ENCODE measurements at regions not wholly inside any gene's neighbourhood (a gene's known extent, or its start where the extent isn't known, plus 50 kb on each side); places are given as distances from the start of the nearest gene placed in this dataset.

GRCh38 chr2:11038641-11039040 lies 116.6 kb upstream of the SLC66A3 start:
- in situ Hi-C loops (cut with HindIII; ENCODE audit: low sequenced_read_pairs), result no loop called here

GRCh38 chr2:11040992-11041391 lies 114.3 kb upstream of the SLC66A3 start:
- in situ Hi-C loops (cut with HindIII; ENCODE audit: low sequenced_read_pairs), result no loop called here

- in situ Hi-C loops (cut with HindIII; ENCODE audit: low sequenced_read_pairs), result no loop called here
Observed at GRCh38 chr2:11042841-11043240, 112.4 kb upstream of the SLC66A3 start.

GRCh38 chr2:11043245-11043644 lies 112.0 kb upstream of the SLC66A3 start:
- in situ Hi-C loops (cut with HindIII; ENCODE audit: low sequenced_read_pairs), result no loop called here

GRCh38 chr2:11044201-11044600 lies 111.1 kb upstream of the SLC66A3 start:
- in situ Hi-C loops (cut with HindIII; ENCODE audit: low sequenced_read_pairs), result no loop called here

- in situ Hi-C loops (cut with HindIII; ENCODE audit: low sequenced_read_pairs), result no loop called here
Observed at GRCh38 chr2:11045294-11045693, 110.0 kb upstream of the SLC66A3 start.

- in situ Hi-C loops (cut with HindIII; ENCODE audit: low sequenced_read_pairs), result no loop called here
Observed at GRCh38 chr2:11048335-11049008, 106.8 kb upstream of the SLC66A3 start.

GRCh38 chr2:11050565-11050964 lies 104.7 kb upstream of the SLC66A3 start:
- in situ Hi-C loops (cut with HindIII; ENCODE audit: low sequenced_read_pairs), result no loop called here

- in situ Hi-C loops (cut with HindIII; ENCODE audit: low sequenced_read_pairs), result no loop called here
Observed at GRCh38 chr2:11051280-11051679, 104.0 kb upstream of the SLC66A3 start.

GRCh38 chr2:11053546-11053945 lies 101.7 kb upstream of the SLC66A3 start:
- in situ Hi-C loops (cut with HindIII; ENCODE audit: low sequenced_read_pairs), result no loop called here

- in situ Hi-C loops (cut with HindIII; ENCODE audit: low sequenced_read_pairs), result no loop called here
Observed at GRCh38 chr2:11054783-11055678, 100.2 kb upstream of the SLC66A3 start.

GRCh38 chr2:11055679-11056215 lies 99.5 kb upstream of the SLC66A3 start:
- in situ Hi-C loops (cut with HindIII; ENCODE audit: low sequenced_read_pairs), result no loop called here

- in situ Hi-C loops (cut with HindIII; ENCODE audit: low sequenced_read_pairs), result no loop called here
Observed at GRCh38 chr2:11056614-11057013, 98.7 kb upstream of the SLC66A3 start.

- in situ Hi-C loops (cut with HindIII; ENCODE audit: low sequenced_read_pairs), result no loop called here
Observed at GRCh38 chr2:11057031-11057430, 98.2 kb upstream of the SLC66A3 start.

GRCh38 chr2:11058129-11058528 lies 97.1 kb upstream of the SLC66A3 start:
- in situ Hi-C loops (cut with HindIII; ENCODE audit: low sequenced_read_pairs), result no loop called here

GRCh38 chr2:11060376-11061169 lies 94.7 kb upstream of the SLC66A3 start:
- in situ Hi-C loops (cut with HindIII; ENCODE audit: low sequenced_read_pairs), result no loop called here

- in situ Hi-C loops (cut with HindIII; ENCODE audit: low sequenced_read_pairs), result loop anchor here (5.0 kb wide), 1 partner anchor 59 kb away; no protein-coding TSS in a partner anchor
Observed at GRCh38 chr2:11065833-11066485, 89.3 kb upstream of the SLC66A3 start.

- in situ Hi-C loops (cut with HindIII; ENCODE audit: low sequenced_read_pairs), result loop anchor here (5.0 kb wide), 1 partner anchor 60 kb away; no protein-coding TSS in a partner anchor
Observed at GRCh38 chr2:11067221-11068078, 87.8 kb upstream of the SLC66A3 start.

GRCh38 chr2:11068079-11068741 lies 87.1 kb upstream of the SLC66A3 start:
- in situ Hi-C loops (cut with HindIII; ENCODE audit: low sequenced_read_pairs), result loop anchor here (5.0 kb wide), 1 partner anchor 61 kb away; no protein-coding TSS in a partner anchor

All from DLD1 (cell line).